Mucosa of descending colon (tissue), 3 donors: ENCODE measurements at regions not wholly inside any gene's neighbourhood (a gene's known extent, or its start where the extent isn't known, plus 50 kb on each side); places are given as distances from the start of the nearest gene placed in this dataset.
"Not testable (repeated sequence)": the region's sequence is repeated elsewhere in the genome, so short reads cannot be mapped to it uniquely, and the experiment has no call there.

Source experiments
- ATAC-seq: fragments of 200-7000 bp; cut with Tn5 transposase; one replicate; pipeline ENCODE4 v1.9.1; 2020; ENCODE audit warnings: mild to moderate bottlenecking, moderate library complexity
- DNase-seq, 3 donors: peaks; one replicate each; pipeline ENCODE4 v3.0.0-alpha.2; 2020
- H3K36me3 ChIP-seq: fragments of 200-600 bp; one replicate; pipeline ENCODE4 v1.8.0; 2021; ENCODE audit warnings: low read depth, mild to moderate bottlenecking
- H3K4me1 ChIP-seq: fragments of 200-600 bp; one replicate; pipeline ENCODE4 v1.8.0; 2021; ENCODE audit warnings: low read depth, mild to moderate bottlenecking
- H3K4me3 ChIP-seq: fragments of 200-600 bp; one replicate; pipeline ENCODE4 v1.8.0; 2021; ENCODE audit warnings: mild to moderate bottlenecking
- H3K9me3 ChIP-seq: fragments of 200-600 bp; one replicate; pipeline ENCODE4 v1.8.0; 2021; ENCODE audit warnings: mild to moderate bottlenecking
- intact Hi-C, 2 donors: fragments of 100-400 bp; cut with DNase I in 1 of 2; cut with micrococcal nuclease in 1 of 2; formaldehyde crosslinking; loops; one replicate each; pipeline versions ENCODE4 v1.11.0 to v1.11.1; 2022; cut with DNase I, micrococcal nuclease
- TF ChIP-seq, protein P1 (sequence below): fragments of 200-600 bp; IDR thresholded peaks from one replicate; pipeline ENCODE4 v1.8.0; 2022; ENCODE audit warnings: antibody characterized with exemption, mild to moderate bottlenecking
- donor health status: DM: no; HTN: no; CAD: no; lungs with moderate emphysema.
- donor health status: DM: no; HTN: no; CAD: no.
- donor health status: DM: no; HTN: yes; CAD: no.

DNA sequence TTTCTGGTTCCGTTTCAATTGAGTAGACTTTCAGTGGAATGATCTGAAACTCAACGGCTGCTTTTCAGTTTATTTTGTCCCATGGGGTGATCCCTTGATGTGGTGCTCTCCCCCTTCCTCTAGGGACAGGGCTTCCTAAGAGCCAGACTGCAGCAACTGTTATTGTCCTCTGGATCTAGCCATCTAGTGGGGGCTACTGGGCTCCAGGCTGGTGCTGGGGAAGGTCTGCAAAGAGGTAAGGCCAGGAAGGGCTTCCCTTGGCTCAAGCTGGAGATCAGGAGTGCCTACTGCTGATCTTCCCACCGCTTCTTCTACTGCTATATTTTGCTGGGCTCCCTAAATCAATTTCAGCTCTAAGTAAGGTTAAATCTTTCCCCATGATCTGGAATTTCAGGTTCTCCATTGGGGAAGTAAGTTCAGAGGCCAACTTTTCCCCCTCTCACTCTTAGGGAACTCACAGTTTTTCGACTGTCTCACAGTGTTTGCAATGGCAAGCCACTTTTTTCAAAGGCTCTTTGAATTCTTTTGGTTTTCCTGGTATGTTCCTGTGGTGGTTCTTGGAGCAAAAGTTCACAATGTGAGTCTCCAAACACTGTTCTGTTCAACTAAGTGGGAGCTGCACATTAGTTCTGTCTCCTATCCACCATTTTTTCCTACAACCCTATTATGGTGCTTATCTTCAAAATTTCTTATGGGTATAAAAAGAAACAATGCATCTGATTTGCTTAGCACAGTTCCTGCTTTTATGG, 286.2 kb upstream of the EXOC2 start:
- TF ChIP-seq, protein P1, sequence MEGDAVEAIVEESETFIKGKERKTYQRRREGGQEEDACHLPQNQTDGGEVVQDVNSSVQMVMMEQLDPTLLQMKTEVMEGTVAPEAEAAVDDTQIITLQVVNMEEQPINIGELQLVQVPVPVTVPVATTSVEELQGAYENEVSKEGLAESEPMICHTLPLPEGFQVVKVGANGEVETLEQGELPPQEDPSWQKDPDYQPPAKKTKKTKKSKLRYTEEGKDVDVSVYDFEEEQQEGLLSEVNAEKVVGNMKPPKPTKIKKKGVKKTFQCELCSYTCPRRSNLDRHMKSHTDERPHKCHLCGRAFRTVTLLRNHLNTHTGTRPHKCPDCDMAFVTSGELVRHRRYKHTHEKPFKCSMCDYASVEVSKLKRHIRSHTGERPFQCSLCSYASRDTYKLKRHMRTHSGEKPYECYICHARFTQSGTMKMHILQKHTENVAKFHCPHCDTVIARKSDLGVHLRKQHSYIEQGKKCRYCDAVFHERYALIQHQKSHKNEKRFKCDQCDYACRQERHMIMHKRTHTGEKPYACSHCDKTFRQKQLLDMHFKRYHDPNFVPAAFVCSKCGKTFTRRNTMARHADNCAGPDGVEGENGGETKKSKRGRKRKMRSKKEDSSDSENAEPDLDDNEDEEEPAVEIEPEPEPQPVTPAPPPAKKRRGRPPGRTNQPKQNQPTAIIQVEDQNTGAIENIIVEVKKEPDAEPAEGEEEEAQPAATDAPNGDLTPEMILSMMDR = no peak
- Histone ChIP-seq H3K9me3 (peaks cover 7% of the 10 kb centered on the region), H3K36me3 (no peaks in the 10 kb centered on the region), H3K4me3 (no peak overlapping the region), H3K4me1 (no peaks in the 10 kb centered on the region)
- no peak for DNase-seq
- intact Hi-C loops = no loop called here
- ATAC-seq = no peak

DNA sequence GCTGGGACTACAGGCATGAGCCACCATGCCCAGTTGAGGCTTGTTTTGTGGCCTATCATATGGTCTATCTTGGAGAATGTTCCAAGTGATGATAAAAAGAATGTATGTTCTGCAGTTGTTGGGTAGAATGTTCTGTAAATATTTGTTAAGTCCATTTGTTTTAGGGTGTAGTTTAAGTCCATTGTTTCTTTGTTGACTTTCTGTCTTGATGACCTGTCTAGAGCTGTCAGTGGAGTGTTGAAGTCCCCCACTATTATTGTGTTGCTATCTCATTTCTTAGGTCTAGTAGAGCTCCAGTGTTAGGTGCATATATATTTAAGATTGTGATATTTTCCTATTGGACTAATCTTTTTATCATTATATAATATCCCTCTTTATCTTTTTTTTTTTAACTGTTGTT, 284.3 kb upstream of the EXOC2 start:
- intact Hi-C loops, H3K4me1 ChIP-seq, DNase-seq, H3K4me3 ChIP-seq, H3K36me3 ChIP-seq, ATAC-seq, H3K9me3 ChIP-seq: not testable (repeated sequence)

DNA sequence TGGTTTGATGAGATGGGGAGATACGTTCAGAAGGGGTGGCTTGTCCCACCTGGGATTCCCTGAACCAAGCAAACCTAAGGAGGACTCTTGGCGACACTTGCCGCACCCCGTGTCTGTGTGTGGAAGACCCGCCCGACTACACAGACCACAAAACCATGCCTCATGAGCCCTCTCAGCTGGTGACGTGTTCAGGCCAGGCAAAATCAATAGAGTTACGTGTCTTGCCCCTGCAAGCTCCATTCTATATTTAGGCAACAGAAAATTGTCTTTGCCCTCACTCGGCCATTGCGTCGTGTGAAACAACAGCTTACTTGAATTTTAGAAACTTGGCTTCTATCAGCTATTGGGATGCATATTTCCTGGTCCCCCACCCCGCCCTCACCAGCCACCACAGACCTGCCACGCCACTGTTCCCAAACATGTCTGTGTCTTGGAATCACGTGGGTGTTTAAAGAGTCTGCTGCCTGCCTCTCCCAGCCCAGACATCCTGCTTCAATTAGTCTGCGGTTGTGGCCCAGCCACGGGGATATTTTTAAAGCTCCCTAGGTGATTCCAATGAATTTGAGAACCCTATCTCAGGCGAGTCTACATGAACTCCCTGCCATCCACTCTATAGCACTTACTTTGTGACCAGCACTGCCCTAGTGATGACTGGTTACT, 279.2 kb upstream of the EXOC2 start:
- ATAC-seq (no peak), DNase-seq (no peak)
- Histone ChIP-seq H3K4me1 (no peaks in the 10 kb centered on the region), H3K36me3 (no peaks in the 10 kb centered on the region), H3K9me3 (peaks cover 7% of the 10 kb centered on the region), H3K4me3 (no peak overlapping the region)
- intact Hi-C loops = no loop called here
- TF ChIP-seq, protein P1 = no peak

DNA sequence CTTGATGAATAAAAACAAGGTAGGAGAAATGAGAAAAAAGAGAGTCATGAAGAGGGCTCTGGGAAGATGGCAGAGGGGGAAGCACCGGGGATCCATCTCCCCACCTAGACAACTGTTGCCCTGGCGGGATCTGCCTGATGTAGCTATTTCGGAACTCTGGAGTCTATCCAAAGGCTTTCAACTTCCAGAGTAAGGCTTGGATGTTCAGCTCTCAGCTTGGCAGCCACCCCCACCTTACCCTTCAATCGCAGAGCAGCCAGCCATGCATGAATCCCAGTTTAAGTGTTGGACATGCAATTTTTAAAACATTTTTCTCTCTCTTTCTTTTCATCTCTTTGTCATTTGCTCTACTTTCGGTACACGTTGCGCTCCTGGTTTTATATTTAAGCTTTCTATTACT, 275.9 kb upstream of the EXOC2 start:
- intact Hi-C loops = no loop called here
- H3K4me3 ChIP-seq = no peak overlapping the region
- TF ChIP-seq, protein P1 = no peak
- no peaks in the 10 kb centered on the region for H3K36me3 ChIP-seq
- ATAC-seq = no peak
- H3K4me1 ChIP-seq = no peaks in the 10 kb centered on the region
- no peak for DNase-seq
- no peaks in the 10 kb centered on the region for H3K9me3 ChIP-seq

DNA sequence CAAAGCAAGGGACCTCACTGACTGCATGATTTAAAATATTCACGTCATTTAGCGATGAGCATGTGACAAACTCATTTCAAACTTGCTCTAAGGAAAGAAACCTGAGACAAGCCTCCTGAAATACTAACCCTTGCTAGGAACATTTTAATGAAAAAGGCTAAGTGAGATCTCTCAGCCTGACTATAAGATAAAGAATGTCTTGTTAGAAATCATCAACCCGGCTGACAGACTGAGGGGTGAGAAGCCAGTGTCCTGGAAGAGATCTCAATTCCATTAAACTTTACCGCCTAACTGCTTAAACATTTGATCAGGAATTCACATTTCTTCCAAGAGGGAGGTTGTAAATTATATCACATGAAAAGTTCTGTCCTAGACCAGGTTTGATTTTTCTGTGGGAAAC, 274.8 kb upstream of the EXOC2 start:
- Histone ChIP-seq H3K36me3 (no peaks in the 10 kb centered on the region), H3K4me3 (no peak overlapping the region), H3K4me1 (no peaks in the 10 kb centered on the region), H3K9me3 (no peaks in the 10 kb centered on the region)
- intact Hi-C loops = no loop called here
- DNase-seq (no peak), ATAC-seq (no peak)
- TF ChIP-seq, protein P1 = no peak

DNA sequence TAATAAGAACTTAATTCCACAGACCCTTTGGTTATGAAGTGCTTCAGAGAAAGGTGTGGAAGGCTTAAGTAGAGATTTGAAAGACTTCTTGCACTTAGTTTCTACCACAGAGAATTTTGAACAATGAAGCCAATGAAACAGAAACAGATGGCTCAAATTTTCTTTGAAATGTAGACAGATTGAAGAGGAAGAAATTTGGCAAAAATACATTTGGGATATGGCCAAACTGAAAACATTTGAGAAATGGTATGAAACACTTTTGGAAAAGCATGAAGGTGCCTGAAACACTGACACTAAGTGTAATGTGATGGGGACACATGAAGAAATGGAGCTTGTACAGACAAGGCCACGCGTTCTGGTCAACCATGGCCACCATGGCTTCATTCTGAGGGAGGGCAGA, 272.4 kb upstream of the EXOC2 start:
- DNase-seq = no peak
- no peak for ATAC-seq
- TF ChIP-seq, protein P1 = no peak
- Histone ChIP-seq H3K9me3 (no peaks in the 10 kb centered on the region), H3K4me1 (no peaks in the 10 kb centered on the region), H3K4me3 (no peak overlapping the region), H3K36me3 (no peaks in the 10 kb centered on the region)
- intact Hi-C loops = no loop called here
